ENCODE measurements at regions not wholly inside any gene's neighbourhood (a gene's known extent, or its start where the extent isn't known, plus 50 kb on each side); places are given as distances from the start of the nearest gene placed in this dataset.

GRCh38 chr5:5575461-5575860 lies 153.0 kb downstream of the ICE1 start:
- no peak for DNase-seq (ENCODE audit: low read depth in 2 of 3, low spot score in 1 of 3)

DNA sequence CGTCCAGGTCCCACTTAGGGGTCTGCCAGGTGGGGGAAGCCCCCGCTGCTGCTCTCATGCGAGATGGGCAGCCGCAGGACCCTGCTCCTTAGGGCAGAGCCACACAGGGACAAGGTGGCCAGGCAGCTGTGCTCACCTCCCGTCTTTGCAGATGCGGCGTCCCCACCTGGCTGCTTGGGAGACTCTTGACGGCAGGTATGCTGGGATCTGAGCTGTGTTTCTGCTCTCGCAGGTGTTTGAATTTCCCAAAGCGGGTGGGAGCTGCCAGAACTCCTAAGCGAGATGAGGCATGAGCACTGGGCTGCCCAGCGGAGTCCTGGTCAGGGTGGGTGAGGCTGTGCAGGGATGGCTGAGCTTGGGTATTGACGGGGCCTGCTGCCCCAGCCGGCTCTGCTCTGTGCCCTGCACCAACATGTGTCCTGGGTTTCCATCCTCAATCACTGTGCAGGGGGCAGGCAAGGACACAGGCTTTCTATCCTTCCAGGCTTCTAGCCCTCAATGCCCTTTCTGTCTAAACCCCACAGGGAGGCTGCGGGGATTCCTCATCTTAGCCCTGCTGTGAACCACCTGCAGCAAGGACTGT lies 151.4 kb downstream of the ICE1 start:
- DNase-seq (ENCODE audit: low read depth in 2 of 3, low spot score in 1 of 3): no peak

DNA sequence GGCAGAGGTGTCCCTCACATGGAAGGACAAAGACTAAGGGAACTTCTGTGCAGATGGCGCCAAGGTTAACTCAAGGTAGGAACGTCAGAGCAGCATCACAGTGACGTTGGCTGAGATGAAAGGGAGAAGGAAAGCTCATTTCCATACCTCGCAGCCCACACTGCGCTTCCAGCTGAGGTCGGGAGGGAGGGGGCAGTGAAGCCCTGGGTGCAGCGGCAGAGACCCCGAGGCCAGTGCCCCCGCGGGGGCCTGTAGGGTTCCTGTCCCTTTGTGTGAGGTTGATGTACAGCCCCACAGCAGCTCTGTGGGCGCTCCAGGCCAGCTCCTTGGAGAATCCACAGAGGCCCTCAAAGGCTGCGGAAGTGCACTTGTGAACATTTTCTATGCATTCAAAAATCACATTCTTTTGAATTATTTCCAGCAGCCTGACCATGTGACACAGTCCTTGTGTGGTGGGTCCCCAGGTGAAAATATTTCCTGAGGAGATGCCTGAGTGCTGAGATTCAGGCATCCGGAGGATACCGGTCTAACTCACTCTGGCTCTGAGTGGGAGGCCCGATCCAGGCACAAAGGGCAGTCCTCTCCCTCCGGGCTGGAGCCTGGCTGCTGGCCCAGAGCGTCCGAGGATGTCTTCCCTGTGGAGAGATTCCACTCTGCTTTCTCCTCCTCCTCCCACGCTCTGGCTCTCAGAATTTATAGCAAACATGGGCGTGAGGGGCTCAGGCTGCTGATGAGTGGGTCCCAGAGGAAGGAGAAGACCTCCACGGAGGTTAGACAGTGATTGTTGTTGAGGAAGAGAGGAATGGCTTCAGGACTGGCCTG lies 150.7 kb downstream of the ICE1 start:
- DNase-seq (ENCODE audit: low read depth in 2 of 3, low spot score in 1 of 3): no peak

DNA sequence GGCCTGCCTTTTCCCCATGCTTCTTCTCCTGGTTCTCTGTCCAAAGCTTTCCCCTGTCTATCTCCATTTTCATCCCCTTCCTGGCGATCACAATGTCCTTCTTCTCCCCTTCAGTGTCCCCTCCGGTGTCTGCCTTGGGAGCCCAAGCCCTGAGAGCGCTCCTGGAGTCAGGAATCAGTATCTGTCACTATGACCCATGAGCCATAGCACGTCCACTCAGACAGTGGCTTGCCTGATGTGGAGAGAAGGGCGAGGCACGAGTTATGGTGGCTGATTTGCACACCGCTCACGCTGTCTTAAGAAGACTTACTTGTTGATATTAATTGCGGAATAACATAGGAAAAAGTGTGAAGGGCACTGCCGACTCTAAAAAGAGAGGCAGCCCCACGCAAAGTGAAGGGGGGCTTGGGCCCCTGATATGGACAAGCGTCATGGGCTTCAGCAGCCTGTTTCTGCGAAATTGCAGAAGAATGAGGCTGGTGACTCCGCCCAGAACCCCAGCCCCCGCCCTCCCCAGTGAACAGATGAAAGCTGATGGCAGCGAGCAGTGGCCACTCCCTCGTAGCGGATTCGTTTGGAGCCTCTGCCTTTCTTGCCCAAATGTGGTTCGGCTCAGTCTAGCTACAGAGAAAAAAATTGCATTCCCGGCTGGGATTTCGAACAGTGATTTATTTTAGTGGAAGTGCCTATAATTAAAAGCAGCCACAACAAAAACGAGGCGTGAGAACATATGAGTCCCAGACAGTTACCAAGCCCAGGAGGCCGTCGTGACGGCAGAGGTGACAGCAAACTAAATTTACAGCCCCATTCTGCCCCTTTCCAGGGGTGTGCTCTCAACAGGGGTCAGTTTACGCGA lies 149.8 kb downstream of the ICE1 start:
- DNase-seq (ENCODE audit: low read depth in 2 of 3, low spot score in 1 of 3): no peak

GRCh38 chr5:5570646-5571045 lies 148.2 kb downstream of the ICE1 start:
- no peak for DNase-seq (ENCODE audit: low read depth in 2 of 3, low spot score in 1 of 3)

DNA sequence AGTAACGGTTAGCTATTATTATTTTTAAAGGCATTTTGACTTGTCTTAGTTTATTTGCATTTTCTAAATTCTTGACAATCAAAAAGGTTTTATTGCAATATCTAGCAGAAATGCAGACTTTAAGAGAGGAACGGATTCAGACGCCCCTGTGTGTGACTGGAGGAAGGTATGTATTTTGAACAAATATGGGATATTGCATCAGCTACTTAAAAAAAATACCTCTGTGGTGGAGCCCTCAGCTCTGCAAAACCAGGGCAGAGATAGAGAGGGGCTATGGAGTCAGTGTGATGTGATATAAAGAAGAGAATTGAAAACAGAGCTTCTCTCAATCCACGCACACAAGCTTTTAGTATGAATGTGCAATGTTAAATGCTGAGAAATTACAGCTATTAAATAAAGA lies 142.4 kb downstream of the ICE1 start:
- no peak for DNase-seq (ENCODE audit: low read depth in 2 of 3, low spot score in 1 of 3)

DNA sequence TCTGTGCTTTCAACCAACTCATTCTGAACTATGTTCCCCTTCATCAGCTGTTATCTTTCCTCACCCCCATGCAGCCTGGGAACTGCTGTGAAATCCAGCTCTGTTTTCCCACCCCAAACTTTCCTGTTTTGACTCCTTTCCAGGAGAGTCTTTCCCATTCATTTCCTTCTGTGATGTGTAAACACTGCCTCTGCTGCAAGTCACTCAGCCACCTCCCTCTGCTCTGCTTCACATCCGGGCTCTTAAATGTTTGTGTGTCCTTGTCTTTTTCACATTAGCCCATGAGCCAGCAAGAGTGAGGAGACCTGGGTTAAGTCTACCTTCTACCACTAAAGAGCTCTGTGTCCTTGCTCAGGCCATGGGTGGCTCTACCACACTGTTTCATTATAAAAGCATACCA lies 137.5 kb downstream of the ICE1 start:
- DNase-seq (ENCODE audit: low read depth in 2 of 3, low spot score in 1 of 3): no peak

DNA sequence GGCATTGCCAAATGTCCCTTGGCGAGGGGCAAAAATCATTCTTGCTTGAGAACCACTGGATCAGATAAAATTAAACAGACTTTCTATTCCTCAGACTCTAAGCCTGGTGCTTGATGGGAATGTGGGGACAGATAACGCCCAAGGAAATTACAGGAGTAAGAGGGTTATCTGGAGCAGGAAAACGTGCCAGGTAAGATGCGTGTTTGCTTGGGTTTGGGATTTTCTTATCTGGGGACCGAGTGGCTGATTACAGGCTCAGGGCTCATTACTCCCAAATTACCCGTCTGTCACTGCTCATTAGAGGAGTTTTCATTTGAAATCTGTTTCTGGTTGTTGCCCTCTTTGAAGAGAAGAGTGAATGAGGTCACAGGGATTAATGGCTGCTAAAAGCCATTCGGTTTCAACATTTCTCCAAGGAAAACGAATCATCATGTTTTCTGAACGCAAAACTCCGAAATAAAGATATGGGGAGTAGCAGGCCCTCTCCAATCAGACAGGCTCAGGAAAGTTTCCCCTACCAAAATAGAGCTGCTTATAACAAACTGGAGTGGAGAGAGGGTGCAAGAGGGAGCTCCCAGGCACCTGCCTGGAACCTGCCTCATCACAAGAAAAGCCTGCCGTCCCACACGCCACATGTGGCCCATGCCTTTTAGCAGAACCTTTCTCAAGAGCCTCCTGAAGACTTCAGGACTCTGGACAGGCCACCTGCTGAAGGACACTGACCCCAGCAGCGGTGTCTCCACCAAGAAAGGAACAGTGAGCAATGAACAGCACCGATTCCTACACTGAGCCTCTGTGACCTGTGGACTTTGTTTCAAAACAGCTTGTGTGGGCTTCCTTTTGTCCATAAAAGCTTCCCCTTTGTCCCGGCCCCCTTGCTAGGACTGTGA lies 136.4 kb downstream of the ICE1 start:
- no peak for DNase-seq (ENCODE audit: low read depth in 2 of 3, low spot score in 1 of 3)

GRCh38 chr5:5558102-5558501 lies 135.6 kb downstream of the ICE1 start:
- no peak for DNase-seq (ENCODE audit: low read depth in 2 of 3, low spot score in 1 of 3)

GRCh38 chr5:5551499-5551898 lies 129.0 kb downstream of the ICE1 start:
- no peak for DNase-seq (ENCODE audit: low read depth in 2 of 3, low spot score in 1 of 3)

DNA sequence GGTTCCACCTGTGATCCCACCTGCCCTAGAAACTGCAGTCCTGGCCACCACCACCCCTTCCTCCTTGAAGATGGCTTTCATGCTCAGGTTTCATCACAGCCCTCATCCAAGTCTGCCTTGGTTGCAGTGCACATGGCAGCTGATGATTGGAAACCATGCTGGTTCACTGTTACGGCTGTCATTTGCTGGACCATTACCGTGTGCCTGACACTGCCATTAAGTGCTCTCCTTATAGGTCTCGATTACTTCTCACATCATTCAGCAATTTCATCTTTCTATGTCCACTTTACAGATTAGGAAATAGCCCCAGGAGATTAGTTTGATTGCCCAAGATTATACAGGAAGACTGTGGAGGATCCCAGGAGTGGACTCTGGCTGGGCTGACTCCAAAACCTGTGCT lies 123.9 kb downstream of the ICE1 start:
- no peak for DNase-seq (ENCODE audit: low read depth in 2 of 3, low spot score in 1 of 3)

- DNase-seq (ENCODE audit: low read depth in 2 of 3, low spot score in 1 of 3): no peak
Measured at GRCh38 chr5:5544094-5544663, 121.7 kb downstream of the ICE1 start.

GRCh38 chr5:5542654-5543053 lies 120.2 kb downstream of the ICE1 start:
- DNase-seq (ENCODE audit: low read depth in 2 of 3, low spot score in 1 of 3): no peak

DNA sequence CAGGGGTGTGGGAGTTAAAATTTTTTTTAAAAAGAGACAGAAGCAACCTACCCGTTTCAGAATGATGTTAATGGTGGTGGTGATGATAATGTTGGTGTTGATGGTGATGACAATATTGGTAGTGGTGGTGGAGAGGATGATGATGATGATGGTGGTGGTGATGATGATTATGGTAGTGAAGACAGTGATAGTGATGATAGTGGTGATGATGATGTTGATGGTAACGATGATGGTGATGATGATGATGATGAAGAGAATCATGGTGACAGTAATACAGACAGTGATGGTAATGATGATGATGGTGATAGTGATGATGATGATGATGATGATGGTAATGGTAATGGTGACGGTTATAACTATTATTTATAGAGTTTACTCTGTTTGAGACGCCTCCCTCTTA lies 117.6 kb downstream of the ICE1 start:
- no peak for DNase-seq (ENCODE audit: low read depth in 2 of 3, low spot score in 1 of 3)

Data from stimulated activated CD4-positive, alpha-beta T cell treated with anti-CD3 and anti-CD28 coated beads, Interleukin-12 subunit alpha, Interleukin-12 subunit beta, amount 100 ng/mL, for 48 hours (primary cell).